Ishikawa (cell line): ENCODE measurements at regions not wholly inside any gene's neighbourhood (a gene's known extent, or its start where the extent isn't known, plus 50 kb on each side); places are given as distances from the start of the nearest gene placed in this dataset.

Experiments used
- CEBPB ChIP-seq: IDR thresholded peaks from 2 replicates; pipeline ENCODE4 v1.6.1; 2012
- CREB1 ChIP-seq: IDR thresholded peaks from 2 replicates; pipeline ENCODE4 v1.6.1; 2012; ENCODE audit warnings: low read depth
- EGR1 ChIP-seq: IDR thresholded peaks from 2 replicates; pipeline ENCODE4 v1.6.1; 2012
- EP300 ChIP-seq: IDR thresholded peaks from 2 replicates; pipeline ENCODE4 v1.6.1; 2012; ENCODE audit warnings: borderline replicate concordance
- FOXM1 ChIP-seq: IDR thresholded peaks from 2 replicates; pipeline ENCODE4 v1.6.1; 2012; ENCODE audit warnings: low read depth, borderline replicate concordance
- NFIC ChIP-seq: IDR thresholded peaks from 2 replicates; pipeline ENCODE4 v1.6.1; 2012
- RAD21 ChIP-seq: IDR thresholded peaks from 2 replicates; pipeline ENCODE4 v1.6.1; 2012; ENCODE audit warnings: low read depth
- TAF1 ChIP-seq: IDR thresholded peaks from 2 replicates; pipeline ENCODE4 v1.6.1; 2012; ENCODE audit warnings: low read depth, mild to moderate bottlenecking
- TCF12 ChIP-seq: IDR thresholded peaks from 2 replicates; pipeline ENCODE4 v1.6.1; 2012; ENCODE audit warnings: low read depth
- TEAD4 ChIP-seq: IDR thresholded peaks from 2 replicates; pipeline ENCODE4 v1.6.1; 2012
- YY1 ChIP-seq: IDR thresholded peaks from 2 replicates; pipeline ENCODE4 v1.6.1; 2012; ENCODE audit warnings: low read depth
- ZBTB7A ChIP-seq: IDR thresholded peaks from 2 replicates; pipeline ENCODE4 v1.6.1; 2012; ENCODE audit warnings: low read depth
- TF ChIP-seq, protein P1 (sequence below): IDR thresholded peaks from 2 replicates; pipeline ENCODE4 v1.6.1; 2012
- TF ChIP-seq, protein P2 (sequence below): IDR thresholded peaks from 2 replicates; pipeline ENCODE4 v1.6.1; 2012
- TF ChIP-seq, protein P3 (sequence below): IDR thresholded peaks from 2 replicates; pipeline ENCODE4 v1.6.1; 2012; ENCODE audit warnings: low read depth, mild to moderate bottlenecking

DNA sequence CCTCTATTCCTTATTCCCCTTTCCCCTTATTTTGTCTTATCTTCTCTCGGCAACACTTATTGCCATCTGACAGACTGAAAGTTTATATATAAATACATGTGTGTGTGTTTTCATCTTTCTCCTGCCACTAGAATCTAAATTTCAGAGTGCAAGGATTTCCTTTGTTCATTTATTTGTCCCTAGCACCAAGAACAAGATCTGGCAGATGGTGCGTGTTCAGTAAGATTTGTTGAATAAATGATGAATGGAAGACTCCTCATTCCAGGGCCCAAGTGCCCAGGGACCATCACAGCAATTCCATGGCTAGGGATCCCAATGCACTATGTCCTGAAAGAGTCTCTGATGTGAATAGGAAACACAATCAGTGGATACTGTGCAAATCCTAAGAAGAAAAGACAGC is 97.9 kb upstream of the EEA1 start:
- TF ChIP-seq, protein P1, sequence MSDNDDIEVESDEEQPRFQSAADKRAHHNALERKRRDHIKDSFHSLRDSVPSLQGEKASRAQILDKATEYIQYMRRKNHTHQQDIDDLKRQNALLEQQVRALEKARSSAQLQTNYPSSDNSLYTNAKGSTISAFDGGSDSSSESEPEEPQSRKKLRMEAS, result no peak
- TF ChIP-seq RAD21, result no peak
- no peak for TF ChIP-seq EGR1
- no peak for TF ChIP-seq NFIC
- TF ChIP-seq TEAD4, result no peak
- TF ChIP-seq, protein P2, sequence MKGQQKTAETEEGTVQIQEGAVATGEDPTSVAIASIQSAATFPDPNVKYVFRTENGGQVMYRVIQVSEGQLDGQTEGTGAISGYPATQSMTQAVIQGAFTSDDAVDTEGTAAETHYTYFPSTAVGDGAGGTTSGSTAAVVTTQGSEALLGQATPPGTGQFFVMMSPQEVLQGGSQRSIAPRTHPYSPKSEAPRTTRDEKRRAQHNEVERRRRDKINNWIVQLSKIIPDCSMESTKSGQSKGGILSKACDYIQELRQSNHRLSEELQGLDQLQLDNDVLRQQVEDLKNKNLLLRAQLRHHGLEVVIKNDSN, result no peak
- TF ChIP-seq, protein P3, sequence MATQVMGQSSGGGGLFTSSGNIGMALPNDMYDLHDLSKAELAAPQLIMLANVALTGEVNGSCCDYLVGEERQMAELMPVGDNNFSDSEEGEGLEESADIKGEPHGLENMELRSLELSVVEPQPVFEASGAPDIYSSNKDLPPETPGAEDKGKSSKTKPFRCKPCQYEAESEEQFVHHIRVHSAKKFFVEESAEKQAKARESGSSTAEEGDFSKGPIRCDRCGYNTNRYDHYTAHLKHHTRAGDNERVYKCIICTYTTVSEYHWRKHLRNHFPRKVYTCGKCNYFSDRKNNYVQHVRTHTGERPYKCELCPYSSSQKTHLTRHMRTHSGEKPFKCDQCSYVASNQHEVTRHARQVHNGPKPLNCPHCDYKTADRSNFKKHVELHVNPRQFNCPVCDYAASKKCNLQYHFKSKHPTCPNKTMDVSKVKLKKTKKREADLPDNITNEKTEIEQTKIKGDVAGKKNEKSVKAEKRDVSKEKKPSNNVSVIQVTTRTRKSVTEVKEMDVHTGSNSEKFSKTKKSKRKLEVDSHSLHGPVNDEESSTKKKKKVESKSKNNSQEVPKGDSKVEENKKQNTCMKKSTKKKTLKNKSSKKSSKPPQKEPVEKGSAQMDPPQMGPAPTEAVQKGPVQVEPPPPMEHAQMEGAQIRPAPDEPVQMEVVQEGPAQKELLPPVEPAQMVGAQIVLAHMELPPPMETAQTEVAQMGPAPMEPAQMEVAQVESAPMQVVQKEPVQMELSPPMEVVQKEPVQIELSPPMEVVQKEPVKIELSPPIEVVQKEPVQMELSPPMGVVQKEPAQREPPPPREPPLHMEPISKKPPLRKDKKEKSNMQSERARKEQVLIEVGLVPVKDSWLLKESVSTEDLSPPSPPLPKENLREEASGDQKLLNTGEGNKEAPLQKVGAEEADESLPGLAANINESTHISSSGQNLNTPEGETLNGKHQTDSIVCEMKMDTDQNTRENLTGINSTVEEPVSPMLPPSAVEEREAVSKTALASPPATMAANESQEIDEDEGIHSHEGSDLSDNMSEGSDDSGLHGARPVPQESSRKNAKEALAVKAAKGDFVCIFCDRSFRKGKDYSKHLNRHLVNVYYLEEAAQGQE, result no peak
- no peak for TF ChIP-seq EP300
- TF ChIP-seq CEBPB, result no peak
- no peak for TF ChIP-seq CREB1
- no peak for TF ChIP-seq FOXM1
- no peak for TF ChIP-seq TCF12

DNA sequence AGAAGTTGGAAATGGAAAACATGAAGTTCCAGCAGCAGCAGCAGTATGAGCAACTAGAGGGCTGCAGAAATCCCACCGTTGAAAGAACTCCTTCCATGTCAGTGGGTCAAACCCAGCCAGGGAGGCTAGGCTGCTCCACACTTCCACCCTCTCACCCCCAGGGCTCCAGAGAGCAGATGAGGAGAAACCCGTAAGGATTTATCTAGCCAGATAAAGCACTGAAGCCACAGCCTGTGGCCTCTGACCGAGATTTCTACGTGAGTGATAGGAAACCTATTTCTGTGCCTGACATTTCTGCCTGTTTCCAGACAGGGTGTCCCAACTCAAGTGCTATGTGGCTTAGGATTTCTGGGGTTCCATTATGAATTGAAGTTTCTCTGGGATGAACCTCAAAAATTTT is 100.0 kb upstream of the EEA1 start:
- TF ChIP-seq CEBPB, result no peak
- no peak for TF ChIP-seq ZBTB7A
- TF ChIP-seq FOXM1, result no peak
- TF ChIP-seq RAD21, result no peak
- no peak for TF ChIP-seq TEAD4
- TF ChIP-seq EGR1, result no peak
- TF ChIP-seq, protein P2, result no peak
- no peak for TF ChIP-seq CREB1
- TF ChIP-seq, protein P1, result no peak
- TF ChIP-seq TAF1, result no peak
- TF ChIP-seq TCF12, result no peak

DNA sequence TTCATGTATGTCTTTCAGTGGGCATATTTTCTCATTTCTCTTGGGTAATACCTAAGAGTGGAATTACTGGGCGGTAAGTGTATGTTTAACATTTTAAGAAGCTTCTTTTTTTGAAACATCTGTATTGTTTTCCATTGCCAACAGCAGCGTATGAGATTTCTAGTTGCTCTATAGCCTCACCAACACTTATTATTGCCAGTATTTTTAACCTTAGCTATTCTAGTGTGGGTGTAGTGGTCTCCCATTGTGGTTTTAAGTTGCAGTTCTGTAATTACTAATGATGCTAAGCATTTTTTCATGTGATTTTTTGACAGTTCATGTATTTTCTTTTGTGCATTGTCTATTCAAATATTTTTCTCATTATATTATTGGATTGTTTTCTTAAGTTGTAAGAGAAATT is 101.9 kb upstream of the EEA1 start:
- TF ChIP-seq NFIC (no peak), ZBTB7A (no peak), TAF1 (no peak), EP300 (no peak), CEBPB (no peak), TCF12 (no peak)
- TF ChIP-seq, protein P2, result no peak

DNA sequence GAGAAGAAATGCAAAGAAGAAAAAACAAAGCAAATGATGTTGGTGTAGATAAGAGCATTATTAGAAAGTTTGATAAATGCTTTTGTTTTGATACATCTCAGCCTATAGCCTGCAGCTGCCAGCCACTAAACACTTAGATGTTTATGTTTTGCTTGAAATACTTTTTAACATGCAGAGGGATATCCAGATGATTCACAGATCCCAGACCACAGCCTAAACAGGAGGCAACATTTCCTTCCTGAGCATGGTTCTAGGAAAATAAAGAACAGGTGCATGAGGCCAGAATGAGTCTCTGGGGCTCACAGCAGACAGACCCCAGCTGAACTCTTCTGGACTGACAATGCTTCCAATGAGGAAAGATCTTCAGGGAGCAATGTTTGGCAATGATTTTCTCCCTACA is 103.7 kb upstream of the EEA1 start:
- TF ChIP-seq EGR1 (no peak), ZBTB7A (no peak), EP300 (no peak), YY1 (no peak), TEAD4 (no peak), FOXM1 (no peak), TCF12 (no peak), TAF1 (no peak), NFIC (no peak), CREB1 (no peak), RAD21 (no peak), CEBPB (no peak)
- TF ChIP-seq, protein P2, result no peak
- TF ChIP-seq, protein P1, result no peak
- TF ChIP-seq, protein P3, result no peak

DNA sequence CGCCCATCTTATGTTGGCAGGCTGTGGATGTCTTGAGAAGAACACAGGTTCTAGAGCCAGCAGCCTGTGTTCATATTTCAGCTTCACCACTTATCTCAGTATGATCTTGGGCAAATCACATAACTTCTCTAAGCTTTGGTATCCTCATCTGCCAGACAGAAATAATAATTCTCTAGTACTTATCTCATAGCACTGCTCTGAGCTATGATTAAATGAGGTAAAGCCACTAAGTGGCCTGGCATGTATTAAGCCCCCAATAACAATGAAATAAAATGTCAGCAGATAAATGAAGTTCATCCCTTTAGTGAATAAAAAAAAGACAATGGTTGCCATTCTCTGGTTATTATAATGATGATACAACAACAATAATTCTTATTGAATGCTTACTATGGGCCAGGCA is 104.9 kb upstream of the EEA1 start:
- TF ChIP-seq, protein P2, result no peak
